ENCODE measurements at regions not wholly inside any gene's neighbourhood (a gene's known extent, or its start where the extent isn't known, plus 50 kb on each side); places are given as distances from the start of the nearest gene placed in this dataset.

- peak; percentile 23 for DNase-seq (ENCODE audit: low read depth, low spot score)
- no peak overlapping the region for H3K4me3 ChIP-seq (ENCODE audit: low read depth, low read length)
- TF ChIP-seq, protein P1, sequence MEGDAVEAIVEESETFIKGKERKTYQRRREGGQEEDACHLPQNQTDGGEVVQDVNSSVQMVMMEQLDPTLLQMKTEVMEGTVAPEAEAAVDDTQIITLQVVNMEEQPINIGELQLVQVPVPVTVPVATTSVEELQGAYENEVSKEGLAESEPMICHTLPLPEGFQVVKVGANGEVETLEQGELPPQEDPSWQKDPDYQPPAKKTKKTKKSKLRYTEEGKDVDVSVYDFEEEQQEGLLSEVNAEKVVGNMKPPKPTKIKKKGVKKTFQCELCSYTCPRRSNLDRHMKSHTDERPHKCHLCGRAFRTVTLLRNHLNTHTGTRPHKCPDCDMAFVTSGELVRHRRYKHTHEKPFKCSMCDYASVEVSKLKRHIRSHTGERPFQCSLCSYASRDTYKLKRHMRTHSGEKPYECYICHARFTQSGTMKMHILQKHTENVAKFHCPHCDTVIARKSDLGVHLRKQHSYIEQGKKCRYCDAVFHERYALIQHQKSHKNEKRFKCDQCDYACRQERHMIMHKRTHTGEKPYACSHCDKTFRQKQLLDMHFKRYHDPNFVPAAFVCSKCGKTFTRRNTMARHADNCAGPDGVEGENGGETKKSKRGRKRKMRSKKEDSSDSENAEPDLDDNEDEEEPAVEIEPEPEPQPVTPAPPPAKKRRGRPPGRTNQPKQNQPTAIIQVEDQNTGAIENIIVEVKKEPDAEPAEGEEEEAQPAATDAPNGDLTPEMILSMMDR (IDR thresholded peaks at IDR 0.05; ENCODE audit: low read depth, low read length) = no peak
- in situ Hi-C loops (cut with HindIII; ENCODE audit: low sequenced_read_pairs) = no loop called here
Measured at GRCh38 chr7:81361769-81362312, 408.0 kb downstream of the HGF start.

- TF ChIP-seq, protein P1 (IDR thresholded peaks at IDR 0.05; ENCODE audit: low read depth, low read length) = no peak
- no peak overlapping the region for H3K4me3 ChIP-seq (ENCODE audit: low read depth, low read length)
- no peak for DNase-seq (ENCODE audit: low read depth, low spot score)
- in situ Hi-C loops (cut with HindIII; ENCODE audit: low sequenced_read_pairs) = no loop called here
Measured at GRCh38 chr7:81355911-81356310, 413.9 kb downstream of the HGF start.

DNA sequence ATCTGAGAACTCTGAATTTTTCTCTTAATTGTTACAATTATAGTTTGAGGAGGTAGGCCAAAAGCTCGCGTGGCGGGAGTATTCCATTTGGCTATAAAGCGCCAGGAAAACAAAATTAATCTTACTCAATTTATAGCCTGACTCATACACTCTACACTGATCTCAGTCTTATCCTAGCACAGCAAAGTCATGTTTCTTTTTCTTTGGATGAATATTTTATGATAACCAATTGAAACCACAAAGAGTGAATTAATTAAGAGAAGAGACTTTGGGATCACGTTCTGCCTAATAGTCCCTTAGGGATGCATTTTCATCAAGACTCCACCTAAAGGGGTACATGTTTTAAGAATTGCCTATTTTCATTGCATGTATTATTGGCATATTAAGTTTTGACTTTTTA is 420.8 kb downstream of the HGF start:
- no peak for DNase-seq (ENCODE audit: low read depth, low spot score)
- TF ChIP-seq, protein P1 (IDR thresholded peaks at IDR 0.05; ENCODE audit: low read depth, low read length) = no peak
- H3K4me3 ChIP-seq (ENCODE audit: low read depth, low read length) = no peak overlapping the region
- in situ Hi-C loops (cut with HindIII; ENCODE audit: low sequenced_read_pairs) = no loop called here

DNA sequence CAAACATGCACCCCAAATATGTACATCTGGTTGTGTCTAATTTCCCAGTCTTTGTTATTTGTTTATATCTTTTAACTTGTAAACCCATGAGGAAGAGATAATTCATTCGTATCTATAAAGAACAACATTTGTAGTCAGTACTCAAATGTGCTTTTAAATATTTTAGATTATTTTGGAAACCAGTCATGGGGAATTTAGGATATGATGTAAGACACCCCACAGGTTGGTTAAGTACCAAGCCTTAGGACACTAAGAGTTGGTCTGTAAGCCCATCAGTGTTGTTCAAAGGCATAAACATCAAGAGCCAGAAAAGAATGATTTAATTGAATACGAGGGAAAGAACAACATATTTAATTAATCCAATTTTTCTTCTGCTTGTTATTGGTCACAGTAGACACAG is 421.1 kb upstream of the SEMA3C start:
- DNase-seq (ENCODE audit: low read depth, low spot score) = no peak
- no peak overlapping the region for H3K4me3 ChIP-seq (ENCODE audit: low read depth, low read length)
- in situ Hi-C loops (cut with HindIII; ENCODE audit: low sequenced_read_pairs) = no loop called here

DNA sequence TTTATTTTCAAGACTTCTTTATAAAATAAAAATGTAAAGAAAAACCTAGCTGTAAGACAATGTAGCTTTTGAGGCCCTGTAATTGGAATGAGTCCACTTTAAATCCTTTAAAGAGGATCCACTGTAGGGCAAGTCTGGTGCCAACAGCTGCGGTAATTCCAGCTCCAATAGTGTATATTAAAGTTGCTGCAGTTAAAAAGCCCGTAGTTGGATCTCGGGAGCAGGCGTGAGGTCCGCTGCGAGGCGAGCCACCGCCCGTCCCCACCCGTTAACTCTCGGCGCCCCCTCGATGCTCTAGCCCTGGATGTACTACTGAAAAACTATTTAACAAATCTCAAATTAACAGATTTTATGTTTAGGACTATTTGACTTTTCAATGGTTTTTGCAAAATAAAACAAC is 414.7 kb upstream of the SEMA3C start:
- in situ Hi-C loops (cut with HindIII; ENCODE audit: low sequenced_read_pairs) = no loop called here
- DNase-seq (ENCODE audit: low read depth, low spot score) = no peak
- no peak overlapping the region for H3K4me3 ChIP-seq (ENCODE audit: low read depth, low read length)
- TF ChIP-seq, protein P1 (IDR thresholded peaks at IDR 0.05; ENCODE audit: low read depth, low read length) = no peak

More for the DNA sequence above, 421.1 kb upstream of the SEMA3C start:
- TF ChIP-seq, protein P1 (IDR thresholded peaks at IDR 0.05; ENCODE audit: low read depth, low read length) = no peak

- peak; percentile 76 for DNase-seq (ENCODE audit: low read depth, low spot score)
- in situ Hi-C loops (cut with HindIII; ENCODE audit: low sequenced_read_pairs) = no loop called here
- no peak overlapping the region for H3K4me3 ChIP-seq (ENCODE audit: low read depth, low read length)
- TF ChIP-seq, protein P1 (IDR thresholded peaks at IDR 0.05; ENCODE audit: low read depth, low read length) = no peak
Measured at GRCh38 chr7:81333004-81333403, 414.2 kb upstream of the SEMA3C start.

All from astrocyte of the spinal cord (primary cell).